Caco-2 (cell line): ENCODE measurements at regions not wholly inside any gene's neighbourhood (a gene's known extent, or its start where the extent isn't known, plus 50 kb on each side); places are given as distances from the start of the nearest gene placed in this dataset.

Experiments used
- BruUV-seq: library from RNA; stranded (reverse); fragments of 400-500 nt; replicated peaks from 2 replicates; lab custom pipeline; 2021; lab: Mats Ljungman, UMichigan
- CTCF ChIA-PET: fragments of 300-600 bp; sonication (Branson Sonifier 250); formaldehyde crosslinking; loops from one replicate; lab custom pipeline; 2022; ENCODE audit warnings: antibody characterized with exemption; lab: Charles Lee
- POLR2A ChIA-PET: fragments of 300-600 bp; sonication (Branson Sonifier 250); formaldehyde crosslinking; loops from one replicate; lab custom pipeline; 2022; ENCODE audit warnings: antibody characterized with exemption; lab: Charles Lee
- DNase-seq, 2 experiments: peaks; one replicate each; pipeline versions ENCODE4 v3.0.0 to v3.0.0-alpha.2; 2020 to 2022
- H3K27me3 ChIP-seq: replicated peaks from 2 replicates; pipeline ENCODE4 v1.6.0; 2011; ENCODE audit warnings: low read length; ENCODE audit not compliant: control insufficient read depth, insufficient read depth
- H3K36me3 ChIP-seq: 2 replicates; pipeline ENCODE4 v1.5.1; 2011; ENCODE audit warnings: low read length; ENCODE audit not compliant: control insufficient read depth, insufficient read depth
- H3K4me1 ChIP-seq: fragments of 250-450 bp; sonication (Bioruptor Pico); 2 replicates; pipeline ENCODE4 v1.5.1; 2020; ENCODE audit warnings: mild to moderate bottlenecking
- H3K4me3 ChIP-seq: 2 replicates; pipeline ENCODE4 v1.5.1; 2011; ENCODE audit warnings: low read depth, mild to moderate bottlenecking, control low read depth, low read length
- H3K9me3 ChIP-seq: fragments of 250-450 bp; sonication (Bioruptor Pico); 2 replicates; pipeline ENCODE4 v1.5.1; 2020; ENCODE audit warnings: mild to moderate bottlenecking, moderate library complexity
- H3K27ac Mint-ChIP-seq: one replicate; pipeline ENCODE4 v1.8.0; 2022; ENCODE audit warnings: mixed read lengths; ENCODE audit not compliant: unreplicated experiment
- H3K27me3 Mint-ChIP-seq: one replicate; pipeline ENCODE4 v1.8.0; 2022; ENCODE audit warnings: mixed read lengths; ENCODE audit not compliant: insufficient read depth, unreplicated experiment
- H3K36me3 Mint-ChIP-seq: one replicate; pipeline ENCODE4 v1.8.0; 2022; ENCODE audit warnings: mild to moderate bottlenecking, mixed read lengths; ENCODE audit not compliant: insufficient read depth, unreplicated experiment
- H3K4me1 Mint-ChIP-seq: one replicate; pipeline ENCODE4 v1.8.0; 2022; ENCODE audit warnings: low read depth, mixed read lengths; ENCODE audit not compliant: unreplicated experiment
- H3K4me3 Mint-ChIP-seq: one replicate; pipeline ENCODE4 v1.8.0; 2022; ENCODE audit warnings: mild to moderate bottlenecking, moderate library complexity, mixed read lengths; ENCODE audit not compliant: unreplicated experiment
- H3K9me3 Mint-ChIP-seq: one replicate; pipeline ENCODE4 v1.8.0; 2022; ENCODE audit warnings: mixed read lengths; ENCODE audit not compliant: unreplicated experiment
- CTCF ChIP-seq, 2 experiments: fragments of 200-600 bp in 1 of 2; IDR thresholded peaks; 1 replicate in 1 of 2; 2 replicates in 1 of 2; pipeline versions ENCODE4 v1.5.1 to v1.8.0; 2011 to 2022; ENCODE audit warnings: antibody characterized with exemption in 1 of 2, control low read depth in 1 of 2, inconsistent platforms in 1 of 2, low read depth in 1 of 2, low read length in 1 of 2, mild to moderate bottlenecking in 1 of 2, moderate library complexity in 1 of 2; ENCODE audit not compliant: insufficient read depth in 1 of 2, severe bottlenecking in 1 of 2, unreplicated experiment in 1 of 2
- intact Hi-C: fragments of 100-400 bp; cut with micrococcal nuclease; formaldehyde crosslinking; loops from one replicate; pipeline ENCODE4 v1.10.0; 2022; ENCODE audit not compliant: unreplicated experiment

- no peak overlapping the region for H3K4me3 ChIP-seq
- Mint-ChIP-seq H3K9me3 (peaks cover 37% of the 10 kb centered on the region), H3K27me3 (no peaks in the 10 kb centered on the region), H3K36me3 (no peaks in the 10 kb centered on the region), H3K4me3 (no peak overlapping the region), H3K27ac (no peak overlapping the region), H3K4me1 (no peaks in the 10 kb centered on the region)
- no peak for DNase-seq
- no peak for TF ChIP-seq CTCF (IDR thresholded peaks at IDR 0.05; ENCODE audit: insufficient read depth in 1 of 2, low read depth in 1 of 2, low read length in 1 of 2, severe bottlenecking in 1 of 2, unreplicated experiment in 1 of 2)
- no peaks in the 10 kb centered on the region for H3K36me3 ChIP-seq
- intact Hi-C loops, result no loop called here
- POLR2A ChIA-PET, result no interaction called here
- no peaks in the 10 kb centered on the region for H3K27me3 ChIP-seq
- H3K9me3 ChIP-seq, result no peaks in the 10 kb centered on the region; the same call in 1 of the 2 replicates
- BruUV-seq, result no TSS peak
- CTCF ChIA-PET, result no interaction called here
- H3K4me1 ChIP-seq, result no peaks in the 10 kb centered on the region
These were observed 372.6 kb upstream of the NR2F2 start for GRCh38 chr15:95957861-95958260.

GRCh38 chr15:95958382-95958781 is 372.1 kb upstream of the NR2F2 start:
- H3K36me3 ChIP-seq, result no peaks in the 10 kb centered on the region
- no peak overlapping the region for H3K27ac Mint-ChIP-seq
- no peaks in the 10 kb centered on the region for H3K27me3 Mint-ChIP-seq
- H3K4me3 Mint-ChIP-seq, result no peak overlapping the region
- no peaks in the 10 kb centered on the region for H3K27me3 ChIP-seq
- no peaks in the 10 kb centered on the region for H3K4me1 ChIP-seq
- intact Hi-C loops, result no loop called here
- POLR2A ChIA-PET, result no interaction called here
- no peak overlapping the region for H3K4me3 ChIP-seq
- H3K9me3 ChIP-seq, result no peaks in the 10 kb centered on the region; the same call in 1 of the 2 replicates
- DNase-seq, result no peak
- no peaks in the 10 kb centered on the region for H3K4me1 Mint-ChIP-seq
- peaks cover 32% of the 10 kb centered on the region for H3K9me3 Mint-ChIP-seq
- H3K36me3 Mint-ChIP-seq, result no peaks in the 10 kb centered on the region
- CTCF ChIA-PET, result no interaction called here
- BruUV-seq, result no TSS peak
- no peak for TF ChIP-seq CTCF (IDR thresholded peaks at IDR 0.05; ENCODE audit: insufficient read depth in 1 of 2, low read depth in 1 of 2, low read length in 1 of 2, severe bottlenecking in 1 of 2, unreplicated experiment in 1 of 2)

- H3K9me3 Mint-ChIP-seq, result peaks cover 14% of the 10 kb centered on the region
- no peaks in the 10 kb centered on the region for H3K27me3 Mint-ChIP-seq
- no peaks in the 10 kb centered on the region for H3K4me1 Mint-ChIP-seq
- BruUV-seq, result no TSS peak
- H3K27me3 ChIP-seq, result no peaks in the 10 kb centered on the region
- no peak overlapping the region for H3K27ac Mint-ChIP-seq
- no peak overlapping the region for H3K4me3 ChIP-seq
- H3K4me3 Mint-ChIP-seq, result no peak overlapping the region
- intact Hi-C loops, result no loop called here
- H3K36me3 Mint-ChIP-seq, result no peaks in the 10 kb centered on the region
- POLR2A ChIA-PET, result no interaction called here
- DNase-seq, result no peak
- H3K9me3 ChIP-seq, result 0 out of 2 replicates have a peak, but pooled peaks cover 3% of the 10 kb centered on the region
- TF ChIP-seq CTCF (IDR thresholded peaks at IDR 0.05; ENCODE audit: insufficient read depth in 1 of 2, low read depth in 1 of 2, low read length in 1 of 2, severe bottlenecking in 1 of 2, unreplicated experiment in 1 of 2), result no peak
- no peaks in the 10 kb centered on the region for H3K4me1 ChIP-seq
- CTCF ChIA-PET, result no interaction called here
- no peaks in the 10 kb centered on the region for H3K36me3 ChIP-seq
These were observed 361.6 kb upstream of the NR2F2 start for GRCh38 chr15:95968856-95969255.
